HG03442 (cell line): ENCODE measurements at regions not wholly inside any gene's neighbourhood (a gene's known extent, or its start where the extent isn't known, plus 50 kb on each side); places are given as distances from the start of the nearest gene placed in this dataset.
"Not testable (repeated sequence)": the region's sequence is repeated elsewhere in the genome, so short reads cannot be mapped to it uniquely, and the experiment has no call there.

Experiments
- ATAC-seq: cut with Tn5 transposase; IDR thresholded peaks from one replicate; pipeline ENCODE4 v1.9.1; 2021; ENCODE audit warnings: mild to moderate bottlenecking, moderate library complexity; ENCODE audit not compliant: unreplicated experiment

- no peak for ATAC-seq
Observed at GRCh38 chr2:56510610-56511009, 326.8 kb downstream of the CCDC85A start.

- ATAC-seq: no peak
Observed at GRCh38 chr2:56515399-56515798, 331.6 kb downstream of the CCDC85A start.

DNA sequence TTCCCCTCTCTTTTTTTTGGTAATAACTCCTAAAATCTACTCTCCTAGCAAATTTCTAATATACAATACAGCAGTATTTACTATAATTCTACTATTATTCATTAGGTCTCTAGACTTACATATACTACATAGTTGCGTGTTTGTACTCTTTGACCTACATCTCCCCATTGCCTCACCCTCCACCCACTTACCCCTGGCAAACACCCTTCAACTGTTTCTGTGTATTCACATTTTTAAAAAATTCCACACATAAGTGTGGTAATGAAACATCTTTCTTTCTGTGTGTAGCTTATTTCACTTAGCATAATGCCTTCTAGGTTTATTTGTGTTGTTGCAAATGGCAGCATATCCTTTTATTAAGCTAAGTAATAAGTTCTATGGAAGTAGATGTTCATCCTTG lies 336.0 kb downstream of the CCDC85A start:
- ATAC-seq: no peak

DNA sequence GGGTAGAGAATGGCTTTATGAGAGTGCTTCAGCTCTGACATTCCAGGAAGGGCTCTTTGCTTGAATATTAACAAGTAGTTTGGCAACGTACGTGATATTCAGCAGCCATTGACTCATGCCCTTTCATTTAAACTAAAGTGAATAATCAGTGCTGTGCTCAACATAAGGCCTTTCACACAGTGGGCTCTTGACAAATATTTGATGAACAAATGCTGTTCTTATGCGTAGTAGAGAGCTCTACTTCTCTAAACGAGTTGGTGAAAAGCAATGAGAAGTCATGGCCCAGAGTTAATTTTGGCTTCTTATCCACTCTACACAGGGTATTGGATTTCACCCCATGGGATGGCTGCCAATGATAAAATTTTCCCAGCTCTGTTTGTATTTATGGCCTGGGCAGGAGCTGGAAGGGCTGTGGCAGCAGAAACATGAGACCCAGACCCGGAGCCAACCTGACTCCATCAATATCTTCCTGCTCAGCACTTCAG lies 338.9 kb downstream of the CCDC85A start:
- no peak for ATAC-seq

DNA sequence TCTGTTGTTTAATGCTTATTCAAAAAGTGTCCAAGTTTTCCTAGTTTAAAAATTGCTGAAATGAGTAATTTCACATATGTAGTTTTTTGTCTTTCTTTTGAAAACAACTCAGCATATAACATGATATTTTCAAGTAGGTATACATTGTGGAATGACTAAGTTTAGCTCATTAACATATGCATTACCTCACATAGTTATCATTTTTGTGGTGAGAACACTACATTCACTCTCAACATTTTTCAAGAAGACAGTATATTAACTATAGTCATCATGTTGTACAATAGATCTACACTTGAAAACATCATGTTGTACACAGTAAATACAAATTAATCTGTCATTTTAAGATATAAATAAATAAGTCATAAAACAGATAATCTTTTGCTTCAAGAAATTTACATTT lies 340.0 kb downstream of the CCDC85A start:
- ATAC-seq: no peak

DNA sequence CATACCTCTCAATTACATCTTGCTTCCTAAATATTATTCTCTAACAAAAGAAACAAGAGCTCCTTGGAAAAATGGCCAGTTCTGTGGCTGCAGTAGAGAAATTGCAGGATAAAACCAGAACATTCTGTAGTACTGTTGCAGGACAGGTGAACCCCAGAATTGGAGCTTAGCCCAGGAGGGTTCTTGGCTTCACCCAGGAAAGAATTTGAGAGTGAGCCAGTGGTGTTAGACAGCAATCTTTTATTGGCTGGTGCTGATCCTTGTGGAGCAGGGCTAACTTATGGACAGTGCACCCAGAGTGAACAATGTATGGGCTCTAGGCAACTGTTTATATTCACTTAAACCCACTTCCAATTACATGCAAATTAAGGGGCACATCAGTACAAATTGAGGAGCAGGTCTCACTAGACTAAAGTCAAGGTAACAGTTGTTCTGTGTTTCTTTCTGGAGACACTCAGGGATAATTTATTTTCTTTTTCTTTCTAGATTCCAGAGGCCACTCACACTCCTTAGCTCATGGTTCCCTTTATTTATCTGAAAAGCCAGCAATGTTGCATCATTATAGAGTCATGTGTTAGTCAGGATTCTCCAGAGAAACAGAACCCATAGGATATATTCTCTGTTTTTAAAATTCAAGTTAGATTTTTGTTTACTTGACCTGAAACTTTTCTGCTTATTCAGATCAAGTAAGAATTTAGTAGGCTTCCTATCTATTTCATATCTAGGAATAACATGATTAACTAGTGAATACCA lies 348.1 kb downstream of the CCDC85A start:
- ATAC-seq: no peak

- ATAC-seq: no peak
Observed at GRCh38 chr2:56534321-56534720, 350.5 kb downstream of the CCDC85A start.

GRCh38 chr2:56537756-56538155 lies 354.0 kb downstream of the CCDC85A start:
- ATAC-seq: no peak

- ATAC-seq: no peak
Observed at GRCh38 chr2:56539618-56540017, 355.8 kb downstream of the CCDC85A start.

DNA sequence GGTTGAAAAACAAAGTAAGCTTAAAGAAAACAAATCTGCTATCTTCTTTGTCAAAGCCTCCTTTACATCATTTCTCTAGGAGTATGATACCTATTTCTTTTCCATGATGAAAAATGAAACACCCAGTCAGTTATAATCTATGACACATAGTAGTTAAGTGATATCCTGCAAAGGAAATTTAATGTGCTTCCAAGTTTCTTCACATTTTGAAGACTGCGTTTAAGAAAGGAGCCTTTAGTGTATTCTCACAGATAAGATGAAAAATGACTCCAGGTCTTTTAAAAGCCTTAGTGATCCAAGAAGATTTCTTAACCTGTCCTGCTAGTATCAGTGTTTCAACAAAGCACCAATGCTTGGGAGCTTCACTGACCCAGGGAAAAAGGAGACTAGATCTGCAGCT lies 356.7 kb downstream of the CCDC85A start:
- no peak for ATAC-seq

GRCh38 chr2:56540916-56541315 lies 357.1 kb downstream of the CCDC85A start:
- ATAC-seq: no peak

GRCh38 chr2:56542213-56542612 lies 358.4 kb downstream of the CCDC85A start:
- no peak for ATAC-seq

GRCh38 chr2:56565143-56565542 lies 381.4 kb downstream of the CCDC85A start:
- no peak for ATAC-seq

DNA sequence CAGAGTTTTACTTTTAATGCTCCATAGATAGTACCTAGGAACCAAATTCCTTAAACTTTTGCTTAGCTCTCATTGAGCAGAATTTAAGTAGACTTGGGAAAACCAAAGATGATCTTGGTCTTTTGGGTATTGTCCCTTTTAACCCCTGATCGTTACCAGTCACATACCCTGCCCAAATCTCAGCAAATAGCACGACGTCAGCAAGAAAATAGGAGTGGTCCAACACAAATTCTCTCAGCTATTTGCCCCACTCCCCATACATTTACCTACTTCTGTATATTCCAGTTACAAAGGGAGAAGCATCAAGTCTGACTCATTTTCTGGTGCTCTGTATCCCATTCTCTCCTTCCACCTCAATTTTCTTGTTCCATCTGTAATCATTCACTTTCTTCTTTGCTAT lies 387.3 kb downstream of the CCDC85A start:
- ATAC-seq: no peak

- no peak for ATAC-seq
Observed at GRCh38 chr2:56576001-56576400, 392.2 kb downstream of the CCDC85A start.

- no peak for ATAC-seq
Observed at GRCh38 chr2:56580242-56580641, 396.5 kb downstream of the CCDC85A start.

GRCh38 chr2:56582570-56582969 lies 398.8 kb downstream of the CCDC85A start:
- no peak for ATAC-seq

DNA sequence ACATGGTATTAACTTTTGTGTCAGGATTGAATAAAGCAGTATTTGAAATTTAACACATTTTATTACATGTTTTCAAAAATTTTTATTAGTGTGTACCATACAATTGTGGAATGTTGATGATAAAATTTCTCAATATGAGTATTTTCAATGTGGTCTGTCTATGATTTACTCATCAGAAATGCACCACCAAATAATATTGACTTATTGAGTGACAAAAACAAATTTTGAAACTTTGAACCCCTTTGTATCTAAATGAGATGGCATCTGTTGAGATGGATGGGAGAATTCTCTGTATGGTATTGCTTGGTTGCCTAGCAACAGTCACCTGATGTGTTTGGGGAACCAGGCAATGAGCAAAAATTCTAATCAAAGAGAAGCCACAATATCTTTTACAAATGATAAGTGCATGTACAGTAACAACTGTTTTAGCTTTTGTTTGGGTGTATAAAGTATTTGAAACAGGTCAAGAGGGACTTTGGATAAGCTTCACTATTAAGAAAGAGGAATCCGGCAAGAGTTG lies 400.1 kb downstream of the CCDC85A start:
- no peak for ATAC-seq

- ATAC-seq: no peak
Observed at GRCh38 chr2:56587456-56587855, 403.7 kb downstream of the CCDC85A start.

- no peak for ATAC-seq
Observed at GRCh38 chr2:56589194-56589593, 405.4 kb downstream of the CCDC85A start.

DNA sequence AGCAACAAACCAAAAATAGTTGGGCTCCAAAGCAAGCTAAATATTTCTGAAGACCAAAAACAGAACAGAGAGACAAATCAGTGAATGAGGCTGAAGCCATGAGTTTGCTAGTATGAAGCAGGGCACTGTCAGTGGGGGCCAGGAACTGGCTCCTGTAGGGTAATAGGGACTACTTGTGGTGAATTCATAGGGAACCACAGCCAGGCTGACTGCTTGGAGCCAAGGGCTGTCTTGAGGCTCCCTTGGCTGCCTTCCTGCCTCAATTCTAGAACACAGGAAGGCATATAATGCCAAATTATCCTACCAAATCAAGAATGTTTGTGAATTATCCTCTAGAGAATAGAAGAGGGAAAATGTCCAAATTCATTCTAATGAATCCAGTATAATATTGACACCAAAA lies 406.0 kb downstream of the CCDC85A start:
- no peak for ATAC-seq

- no peak for ATAC-seq
Observed at GRCh38 chr2:56590611-56591010, 406.8 kb downstream of the CCDC85A start.

- not testable (repeated sequence) for ATAC-seq
Observed at GRCh38 chr2:56606086-56606485, 422.3 kb downstream of the CCDC85A start.
